H1 (cell line): ENCODE measurements at regions not wholly inside any gene's neighbourhood (a gene's known extent, or its start where the extent isn't known, plus 50 kb on each side); places are given as distances from the start of the nearest gene placed in this dataset.
A peak's percentile ranks its signal among the peaks of the same experiment; 100 is the strongest.

Experiments
- ASH2L ChIP-seq: fragments of 200-600, 300-600 bp; sonication (generic); IDR thresholded peaks from one replicate; pipeline ENCODE4 v1.7.1; 2017; ENCODE audit warnings: low read length
- CHD2 ChIP-seq: IDR thresholded peaks from 2 replicates; pipeline ENCODE4 v1.6.1; 2012; ENCODE audit warnings: low read length, improper control_type of control experiment
- GABPA ChIP-seq: IDR thresholded peaks from 2 replicates; pipeline ENCODE4 v1.6.1; 2011; ENCODE audit warnings: mild to moderate bottlenecking, low read length, moderate library complexity, borderline replicate concordance; ENCODE audit not compliant: insufficient read depth
- HDAC2 ChIP-seq, 2 experiments: fragments of 300-600 bp in 1 of 2; sonication (generic) in 1 of 2; IDR thresholded peaks; 2 replicates each; pipeline ENCODE4 v1.6.1; 2011 to 2012; ENCODE audit warnings: low read depth in 2 of 2, low read length in 2 of 2, mild to moderate bottlenecking in 2 of 2, moderate library complexity in 2 of 2, borderline replicate concordance in 1 of 2, inconsistent platforms in 1 of 2
- MAX ChIP-seq: IDR thresholded peaks from 2 replicates; pipeline ENCODE4 v1.6.1; 2012; ENCODE audit warnings: inconsistent platforms
- NRF1 ChIP-seq: IDR thresholded peaks from 2 replicates; pipeline ENCODE4 v1.6.1; 2011; ENCODE audit warnings: mild to moderate bottlenecking, low read depth, low read length, improper control_type of control experiment
- POLR2AphosphoS5 ChIP-seq: IDR thresholded peaks from 2 replicates; pipeline ENCODE4 v1.6.1; 2011; ENCODE audit warnings: low read depth, low read length
- POU5F1 ChIP-seq: IDR thresholded peaks from 2 replicates; pipeline ENCODE4 v1.6.1; 2011; ENCODE audit warnings: low read depth, mild to moderate bottlenecking, low read length, moderate library complexity
- RAD21 ChIP-seq, 2 experiments: IDR thresholded peaks in 1 of 2; conservative IDR thresholded peaks in 1 of 2; 2 replicates each; pipeline ENCODE4 v1.6.1; 2011; ENCODE audit warnings: low read depth in 2 of 2, low read length in 2 of 2, improper control_type of control experiment in 1 of 2, inconsistent platforms in 1 of 2, mild to moderate bottlenecking in 1 of 2, moderate library complexity in 1 of 2
- ZNF274 ChIP-seq: IDR thresholded peaks from 2 replicates; pipeline ENCODE4 v1.7.0; 2012; ENCODE audit warnings: low read length, borderline replicate concordance; ENCODE audit errors: extremely low read depth

DNA sequence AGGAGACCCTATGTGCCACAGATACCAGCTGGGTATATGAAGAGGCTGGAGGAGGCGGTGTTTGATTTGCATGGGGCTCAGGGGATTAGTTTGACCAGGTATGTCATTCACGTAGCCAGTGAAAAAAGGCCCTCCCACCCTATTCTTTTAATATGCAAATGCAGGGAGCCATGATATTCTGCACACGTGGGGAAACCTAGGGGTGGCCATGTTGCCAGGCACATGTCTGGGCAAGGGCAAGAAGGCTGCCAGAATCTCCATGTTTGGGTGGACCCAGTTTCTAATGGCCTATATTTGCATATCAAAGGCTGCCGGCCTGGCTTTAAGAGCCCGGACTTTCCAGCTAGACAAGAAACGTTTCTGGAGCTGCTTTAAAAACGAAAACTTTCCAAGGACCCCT lies 60.4 kb downstream of the SOX4 start (continued):
- TF ChIP-seq CHD2 (no peak), GABPA (no peak), MAX (peak; percentile 95), NRF1 (no peak), POU5F1 (peak; percentile 73; the same call in 1 of the 2 replicates), ASH2L (no peak), ZNF274 (no peak), RAD21 (IDR thresholded peaks at IDR 0.05 in 1 of 2, conservative IDR thresholded peaks at IDR 0.05 in 1 of 2; ENCODE audit: low read depth in 2 of 2, low read length in 2 of 2) (no peak), HDAC2 (IDR thresholded peaks at IDR 0.05; ENCODE audit: borderline replicate concordance in 1 of 2, low read depth in 2 of 2, low read length in 2 of 2) (no peak), POLR2AphosphoS5 (no peak)
